GM12878 (cell line): ENCODE measurements at regions not wholly inside any gene's neighbourhood (a gene's known extent, or its start where the extent isn't known, plus 50 kb on each side); places are given as distances from the start of the nearest gene placed in this dataset.

Experiments
- ATAC-seq: fragments of 200-7000 bp; cut with Tn5 transposase; 3 replicates; pipeline ENCODE4 v1.9.1; 2020; ENCODE audit warnings: mild to moderate bottlenecking, moderate library complexity
- BruUV-seq: library from RNA; stranded (reverse); fragments of 400-500 nt; replicated peaks from 2 replicates; lab custom pipeline; 2021; lab: Mats Ljungman, UMichigan
- CTCF ChIA-PET: fragments of 300-600 bp; sonication (Branson Sonifier 250); formaldehyde crosslinking; extraction: SDS; loops from one replicate; lab custom pipeline; 2021; ENCODE audit warnings: inconsistent platforms; lab: Yijun Ruan, JAX
- POLR2A ChIA-PET: fragments of 350-600 bp; formaldehyde crosslinking; extraction: SDS; loops from one replicate; lab custom pipeline; 2021; ENCODE audit warnings: inconsistent platforms; lab: Charles Lee
- RAD21 ChIA-PET: fragments of 300-600 bp; sonication (Branson Sonifier 250); formaldehyde crosslinking; loops from one replicate; lab custom pipeline; 2023; ENCODE audit warnings: antibody characterized with exemption; ENCODE audit not compliant: unreplicated experiment; lab: Charles Lee
- SMC1A ChIA-PET: fragments of 300-600 bp; sonication (Branson Sonifier 250); formaldehyde crosslinking; loops from one replicate; lab custom pipeline; 2023; ENCODE audit not compliant: unreplicated experiment, uncharacterized antibody; lab: Charles Lee
- DNase-seq: peaks from one replicate; pipeline ENCODE4 v3.0.0-alpha.2; 2011; ENCODE audit warnings: low read depth, low spot score
- FAIRE-seq: peaks from 3 replicates; lab custom pipeline; 2011; peaks lifted over from hg19 to GRCh38; lab: Jason Lieb, UNC
- H2AFZ ChIP-seq: 2 replicates; pipeline ENCODE4 v1.6.0; 2011; ENCODE audit warnings: low read depth, low read length, control low read depth; ENCODE audit not compliant: control insufficient read depth
- H3K27ac ChIP-seq: 2 replicates; pipeline ENCODE4 v1.5.1; 2011; ENCODE audit warnings: control low read depth; ENCODE audit not compliant: control insufficient read depth, insufficient read depth
- H3K27me3 ChIP-seq, 2 experiments: replicated peaks in 1 of 2; 2 replicates each; pipeline versions ENCODE4 v1.6.0 to v1.6.1; 2011; ENCODE audit warnings: low read length in 1 of 2; ENCODE audit not compliant: control insufficient read depth in 2 of 2, insufficient read depth in 2 of 2
- H3K36me3 ChIP-seq, 2 experiments: 2 replicates each; pipeline ENCODE4 v1.5.1; 2011; ENCODE audit warnings: low read length in 1 of 2; ENCODE audit not compliant: control insufficient read depth in 2 of 2, insufficient read depth in 2 of 2
- H3K4me1 ChIP-seq: 2 replicates; pipeline ENCODE4 v1.6.1; 2011; ENCODE audit warnings: mild to moderate bottlenecking, low read length, moderate library complexity, mixed read lengths; ENCODE audit not compliant: control insufficient read depth, insufficient read depth
- H3K4me2 ChIP-seq: 2 replicates; pipeline ENCODE4 v1.6.0; 2011; ENCODE audit warnings: control low read depth; ENCODE audit not compliant: control insufficient read depth, insufficient read depth
- H3K4me3 ChIP-seq: fragments of 200-600 bp; sonication (generic); 2 replicates; pipeline ENCODE4 v1.5.1; 2016
- H3K79me2 ChIP-seq: 2 replicates; pipeline ENCODE4 v1.6.0; 2011; ENCODE audit warnings: low read length; ENCODE audit not compliant: control insufficient read depth, insufficient read depth
- H3K9ac ChIP-seq: 2 replicates; pipeline ENCODE4 v1.8.0; 2011; ENCODE audit warnings: low read length, control low read depth, mixed read lengths; ENCODE audit not compliant: control insufficient read depth, insufficient read depth
- H3K9me3 ChIP-seq: replicated peaks from 3 replicates; pipeline ENCODE4 v1.5.1; 2011; ENCODE audit warnings: mild to moderate bottlenecking, low read length; ENCODE audit not compliant: control insufficient read depth, insufficient read depth
- H4K20me1 ChIP-seq: 2 replicates; pipeline ENCODE4 v1.6.0; 2011; ENCODE audit not compliant: control insufficient read depth, insufficient read depth
- BHLHE40 ChIP-seq, 2 experiments: fragments of 450-650 bp in 1 of 2; IDR thresholded peaks; 2 replicates each; pipeline ENCODE4 v1.6.1; 2011 to 2017; ENCODE audit warnings: low read depth in 2 of 2, borderline replicate concordance in 1 of 2, improper control_type of control experiment in 1 of 2, low read length in 1 of 2, mild to moderate bottlenecking in 1 of 2
- CBFB ChIP-seq: IDR thresholded peaks from 2 replicates; pipeline ENCODE4 v1.6.1; 2016; ENCODE audit warnings: antibody characterized with exemption, low read depth
- CEBPZ ChIP-seq: fragments of 150-350 bp; IDR thresholded peaks from 2 replicates; pipeline ENCODE4 v1.6.1; 2016; ENCODE audit warnings: low read depth, low read length
- CHD1 ChIP-seq: IDR thresholded peaks from 2 replicates; pipeline ENCODE4 v1.6.1; 2012; ENCODE audit warnings: low read depth, low read length, improper control_type of control experiment
- CREB1 ChIP-seq: IDR thresholded peaks from 2 replicates; pipeline ENCODE4 v1.6.1; 2012; ENCODE audit warnings: low read depth, mild to moderate bottlenecking, inconsistent platforms
- EP300 ChIP-seq, 2 experiments: fragments of 150-350 bp in 1 of 2; IDR thresholded peaks; 2 replicates each; pipeline ENCODE4 v1.6.1; 2011 to 2012; ENCODE audit warnings: low read depth in 2 of 2, low read length in 2 of 2, borderline replicate concordance in 1 of 2, improper control_type of control experiment in 1 of 2, inconsistent platforms in 1 of 2; ENCODE audit not compliant: control insufficient read depth in 1 of 2
- FOXM1 ChIP-seq: IDR thresholded peaks from 2 replicates; pipeline ENCODE4 v1.6.1; 2012; ENCODE audit warnings: low read depth, mild to moderate bottlenecking, inconsistent platforms, low read length, moderate library complexity
- HCFC1 ChIP-seq: fragments of 150-350 bp; IDR thresholded peaks from 2 replicates; pipeline ENCODE4 v1.6.1; 2014; ENCODE audit warnings: low read length
- MEF2B ChIP-seq: fragments of 450-650 bp; IDR thresholded peaks from 2 replicates; pipeline ENCODE4 v1.6.1; 2018; ENCODE audit warnings: mild to moderate bottlenecking, moderate library complexity; ENCODE audit not compliant: partially characterized antibody, poor library complexity, severe bottlenecking
- MTA2 ChIP-seq: fragments of 450-650 bp; IDR thresholded peaks from 2 replicates; pipeline ENCODE4 v1.6.1; 2016; ENCODE audit warnings: low read depth, mild to moderate bottlenecking, moderate library complexity
- NR2C1 ChIP-seq: fragments of 450-650 bp; IDR thresholded peaks from 2 replicates; pipeline ENCODE4 v1.6.1; 2017; ENCODE audit warnings: antibody characterized with exemption, mild to moderate bottlenecking, moderate library complexity
- PAX8 ChIP-seq: fragments of 450-650 bp; IDR thresholded peaks from 2 replicates; pipeline ENCODE4 v1.6.1; 2017; ENCODE audit warnings: mild to moderate bottlenecking, moderate library complexity
- RFX5 ChIP-seq: IDR thresholded peaks from 2 replicates; pipeline ENCODE4 v1.6.1; 2011; ENCODE audit warnings: low read depth, low read length, improper control_type of control experiment
- SIX5 ChIP-seq: IDR thresholded peaks from 2 replicates; pipeline ENCODE4 v1.6.1; 2011; ENCODE audit warnings: mild to moderate bottlenecking, low read depth, low read length, moderate library complexity; ENCODE audit not compliant: severe bottlenecking
- SRF ChIP-seq, 2 experiments: IDR thresholded peaks; 2 replicates each; pipeline ENCODE4 v1.6.1; 2011; ENCODE audit warnings: low read depth in 2 of 2, low read length in 2 of 2, mild to moderate bottlenecking in 1 of 2, moderate library complexity in 1 of 2
- TCF12 ChIP-seq: IDR thresholded peaks from 2 replicates; pipeline ENCODE4 v1.6.1; 2011; ENCODE audit warnings: low read depth, mild to moderate bottlenecking, low read length
- ZBTB11 ChIP-seq: fragments of 450-650 bp; formaldehyde crosslinking; IDR thresholded peaks from 2 replicates; pipeline ENCODE4 v1.5.0; 2022; ENCODE audit warnings: mild to moderate bottlenecking, missing genetic modification characterization
- WGBS: methylation state at CpG from one replicate; pipeline ENCODE4 v1.1.6; 2016; ENCODE audit warnings: low lambda C conversion rate; ENCODE audit not compliant: insufficient replicate concordance, insufficient coverage; ENCODE audit errors: missing lambda C conversion rate; 5-methylcytosine and 5-hydroxymethylcytosine counted together
- in situ Hi-C: fragments of 300-500 bp; cut with MboI; formaldehyde crosslinking; loops from 9 replicates; pipeline ENCODE4 v1.14.3; 2018; ENCODE audit warnings: mixed read lengths
- intact Hi-C: fragments of 100-400 bp; cut with micrococcal nuclease; formaldehyde crosslinking; loops from one replicate; pipeline ENCODE4 v1.14.2; 2022; ENCODE audit not compliant: unreplicated experiment

- in situ Hi-C loops (no loop called here), intact Hi-C loops (no loop called here)
- 17% methylated on average over 3 of the region's 3 CpGs for WGBS
- no peaks in the 10 kb centered on the region for H3K79me2 ChIP-seq
- no peak overlapping the region for H3K9ac ChIP-seq
- H3K4me2 ChIP-seq = no peak overlapping the region
- H4K20me1 ChIP-seq = no peaks in the 10 kb centered on the region
- no peak overlapping the region for H2AFZ ChIP-seq
- no peak overlapping the region for H3K27ac ChIP-seq
- no peaks in the 10 kb centered on the region for H3K4me1 ChIP-seq
- ATAC-seq (no peak), FAIRE-seq (no peak), DNase-seq (no peak)
- no TSS peak for BruUV-seq
- CTCF ChIA-PET = no interaction called here
- no peaks in the 10 kb centered on the region for H3K36me3 ChIP-seq
- POLR2A ChIA-PET = no interaction called here
- no peak overlapping the region for H3K4me3 ChIP-seq
- RAD21 ChIA-PET = no interaction called here
- no peaks in the 10 kb centered on the region for H3K27me3 ChIP-seq
- H3K9me3 ChIP-seq = no peaks in the 10 kb centered on the region
- SMC1A ChIA-PET = no interaction called here
- TF ChIP-seq CHD1 (no peak), FOXM1 (no peak), NR2C1 (no peak), SRF (IDR thresholded peaks at IDR 0.05; ENCODE audit: low read depth in 2 of 2, low read length in 2 of 2) (no peak), ZBTB11 (CRISPR knock-in tag) (no peak), CREB1 (no peak), MEF2B (no peak), BHLHE40 (IDR thresholded peaks at IDR 0.05; ENCODE audit: borderline replicate concordance in 1 of 2, low read depth in 2 of 2, low read length in 1 of 2) (no peak), EP300 (IDR thresholded peaks at IDR 0.05; ENCODE audit: borderline replicate concordance in 1 of 2, control insufficient read depth in 1 of 2, low read depth in 2 of 2, low read length in 2 of 2) (no peak), PAX8 (no peak), CEBPZ (no peak), CBFB (no peak), SIX5 (no peak), MTA2 (no peak), RFX5 (no peak), HCFC1 (no peak), TCF12 (no peak)
These were observed 374.9 kb downstream of the PSAT1 start for GRCh38 chr9:78671785-78672184.
